GM19025 (cell line): ENCODE measurements at regions not wholly inside any gene's neighbourhood (a gene's known extent, or its start where the extent isn't known, plus 50 kb on each side); places are given as distances from the start of the nearest gene placed in this dataset.

Experiments
- ATAC-seq: cut with Tn5 transposase; IDR thresholded peaks from one replicate; pipeline ENCODE4 v1.9.1; 2021; ENCODE audit warnings: mild to moderate bottlenecking, low read depth, moderate library complexity; ENCODE audit not compliant: unreplicated experiment

- no peak for ATAC-seq
Measured at GRCh38 chr11:8858808-8859207, 52.2 kb upstream of the AKIP1 start.
